GM23338 (cell line): ENCODE measurements at regions not wholly inside any gene's neighbourhood (a gene's known extent, or its start where the extent isn't known, plus 50 kb on each side); places are given as distances from the start of the nearest gene placed in this dataset.

Experiments used
- ATAC-seq: fragments of 200-7000 bp; cut with Tn5 transposase; 3 replicates; pipeline ENCODE4 v1.9.1; 2020
- DNase-seq: peaks from one replicate; pipeline ENCODE4 v3.0.0-alpha.2; 2015; ENCODE audit warnings: low spot score
- H2AFZ ChIP-seq: fragments of 200-600 bp; sonication (generic); 2 replicates; pipeline ENCODE4 v1.8.0; 2016; ENCODE audit warnings: antibody characterized with exemption, mild to moderate bottlenecking, moderate library complexity
- H3F3A ChIP-seq: fragments of 200-600 bp; sonication (generic); replicated peaks from 2 replicates; pipeline ENCODE4 v1.8.0; 2017; ENCODE audit warnings: antibody characterized with exemption, mixed run types, low read depth
- H3K27ac ChIP-seq: fragments of 200-600 bp; sonication (generic); 2 replicates; pipeline ENCODE4 v1.6.1; 2016; ENCODE audit warnings: low read depth
- H3K27me3 ChIP-seq: fragments of 200-600 bp; sonication (generic); 2 replicates; pipeline ENCODE4 v1.8.0; 2016; ENCODE audit warnings: mild to moderate bottlenecking, mixed run types, moderate library complexity; ENCODE audit not compliant: insufficient read depth
- H3K36me3 ChIP-seq: fragments of 200-600 bp; sonication (generic); 2 replicates; pipeline ENCODE4 v1.8.0; 2016; ENCODE audit warnings: mild to moderate bottlenecking; ENCODE audit not compliant: insufficient read depth
- H3K4me1 ChIP-seq: fragments of 200-600 bp; sonication (generic); 2 replicates; pipeline ENCODE4 v1.8.0; 2016; ENCODE audit warnings: mild to moderate bottlenecking, moderate library complexity; ENCODE audit not compliant: insufficient read depth
- H3K4me2 ChIP-seq: fragments of 200-600 bp; sonication (generic); 2 replicates; pipeline ENCODE4 v1.7.1; 2017; ENCODE audit warnings: mixed run types
- H3K4me3 ChIP-seq: fragments of 200-600 bp; sonication (generic); 2 replicates; pipeline ENCODE4 v1.6.1; 2016; ENCODE audit warnings: mixed run types
- H3K79me2 ChIP-seq: fragments of 200-600 bp; sonication (generic); replicated peaks from 2 replicates; pipeline ENCODE4 v1.8.0; 2017; ENCODE audit warnings: mild to moderate bottlenecking; ENCODE audit not compliant: insufficient read depth
- H3K9me2 ChIP-seq: fragments of 200-600 bp; sonication (generic); 2 replicates; pipeline ENCODE4 v1.8.0; 2017; ENCODE audit not compliant: insufficient read depth
- H4K20me1 ChIP-seq: fragments of 200-600 bp; sonication (generic); replicated peaks from 2 replicates; pipeline ENCODE4 v1.8.0; 2017; ENCODE audit warnings: mild to moderate bottlenecking; ENCODE audit not compliant: insufficient read depth
- H3K27ac Mint-ChIP-seq: 2 replicates; pipeline ENCODE4 v1.8.0; 2020; ENCODE audit warnings: inconsistent platforms, mild to moderate bottlenecking, moderate library complexity, mixed read lengths
- H3K27me3 Mint-ChIP-seq: 3 replicates; pipeline ENCODE4 v1.8.0; 2022; ENCODE audit warnings: low read depth, mild to moderate bottlenecking, moderate library complexity, mixed read lengths, inconsistent platforms; ENCODE audit not compliant: insufficient read depth, poor library complexity
- H3K36me3 Mint-ChIP-seq: 3 replicates; pipeline ENCODE4 v1.8.0; 2021; ENCODE audit warnings: low read depth, mild to moderate bottlenecking, inconsistent platforms, moderate library complexity, mixed read lengths
- H3K4me1 Mint-ChIP-seq: 3 replicates; pipeline ENCODE4 v1.8.0; 2020; ENCODE audit warnings: mild to moderate bottlenecking, inconsistent platforms, mixed read lengths
- H3K4me3 Mint-ChIP-seq: 3 replicates; pipeline ENCODE4 v1.8.0; 2021; ENCODE audit warnings: moderate library complexity, mild to moderate bottlenecking, inconsistent platforms, mixed read lengths
- H3K9me3 Mint-ChIP-seq: 3 replicates; pipeline ENCODE4 v1.8.0; 2020; ENCODE audit warnings: moderate library complexity, mild to moderate bottlenecking, inconsistent platforms, mixed read lengths
- CREB1 ChIP-seq: fragments of 250-450 bp; sonication (Bioruptor Pico); IDR thresholded peaks from 2 replicates; pipeline ENCODE4 v1.5.0; 2020; ENCODE audit warnings: low read depth, mild to moderate bottlenecking, moderate library complexity
- CTCF ChIP-seq, 2 experiments: fragments of 200-600 bp in 1 of 2; sonication (generic) in 1 of 2; conservative IDR thresholded peaks; 2 replicates each; pipeline versions ENCODE4 v1.5.1 to v1.6.1; 2016 to 2017; ENCODE audit warnings: antibody characterized with exemption in 2 of 2, low read depth in 2 of 2, mild to moderate bottlenecking in 2 of 2, moderate library complexity in 1 of 2
- ETS1 ChIP-seq: IDR thresholded peaks from 2 replicates; pipeline ENCODE4 v1.6.1; 2016; ENCODE audit warnings: antibody characterized with exemption
- EZH2 ChIP-seq: fragments of 200-600 bp; sonication (generic); IDR thresholded peaks from one replicate; pipeline ENCODE4 v1.8.0; 2017; ENCODE audit warnings: antibody characterized with exemption, mild to moderate bottlenecking, low read depth; ENCODE audit not compliant: unreplicated experiment
- EZH2phosphoT487 ChIP-seq: fragments of 200-600 bp; sonication (generic); IDR thresholded peaks from one replicate; pipeline ENCODE4 v1.8.1; 2018; ENCODE audit warnings: antibody characterized with exemption; ENCODE audit not compliant: unreplicated experiment
- JUNB ChIP-seq: IDR thresholded peaks from one replicate; pipeline ENCODE4 v1.6.1; 2016; ENCODE audit warnings: antibody characterized with exemption; ENCODE audit not compliant: unreplicated experiment
- NANOG ChIP-seq: IDR thresholded peaks from 2 replicates; pipeline ENCODE4 v1.6.1; 2016; ENCODE audit warnings: antibody characterized with exemption, borderline replicate concordance
- POLR2AphosphoS5 ChIP-seq: IDR thresholded peaks from 2 replicates; pipeline ENCODE4 v1.6.1; 2016; ENCODE audit warnings: antibody characterized with exemption, low read depth
- REST ChIP-seq: IDR thresholded peaks from one replicate; pipeline ENCODE4 v1.6.1; 2018; ENCODE audit warnings: antibody characterized with exemption; ENCODE audit not compliant: unreplicated experiment
- STAT1 ChIP-seq: IDR thresholded peaks from one replicate; pipeline ENCODE4 v1.6.1; 2016; ENCODE audit warnings: antibody characterized with exemption; ENCODE audit not compliant: unreplicated experiment
- ZNF114 ChIP-seq: fragments of 250-450 bp; sonication (Bioruptor Pico); IDR thresholded peaks from 2 replicates; pipeline ENCODE4 v1.5.0; 2020; ENCODE audit warnings: mild to moderate bottlenecking, moderate library complexity
- ZNF331 ChIP-seq: fragments of 250-450 bp; sonication (Bioruptor Pico); IDR thresholded peaks from 2 replicates; pipeline ENCODE4 v1.5.0; 2020; ENCODE audit warnings: low read depth, mild to moderate bottlenecking, moderate library complexity
- ZNF462 ChIP-seq: fragments of 250-450 bp; sonication (Bioruptor Pico); IDR thresholded peaks from 2 replicates; pipeline ENCODE4 v1.5.0; 2020; ENCODE audit warnings: mild to moderate bottlenecking, moderate library complexity

GRCh38 chr18:78106946-78107345, 857.3 kb downstream of the GALR1 start:
- Histone ChIP-seq H4K20me1 (no peaks in the 10 kb centered on the region), H3K4me2 (no peak overlapping the region), H3K27ac (no peak overlapping the region), H3F3A (no peaks in the 10 kb centered on the region), H3K4me1 (no peaks in the 10 kb centered on the region), H3K4me3 (no peak overlapping the region), H3K27me3 (no peaks in the 10 kb centered on the region), H3K79me2 (no peaks in the 10 kb centered on the region), H2AFZ (no peak overlapping the region), H3K9me2 (no peaks in the 10 kb centered on the region), H3K36me3 (no peaks in the 10 kb centered on the region; the same call in 1 of the 2 replicates)
- Mint-ChIP-seq H3K9me3 (peaks cover 95% of the 10 kb centered on the region), H3K27ac (no peak overlapping the region), H3K27me3 (peaks cover 2% of the 10 kb centered on the region), H3K4me1 (no peaks in the 10 kb centered on the region), H3K4me3 (no peak overlapping the region), H3K36me3 (peaks cover 41% of the 10 kb centered on the region)
- TF ChIP-seq CREB1 (CRISPR knock-in tag) (no peak), NANOG (no peak), EZH2phosphoT487 (no peak), REST (no peak), ZNF114 (CRISPR knock-in tag) (no peak), EZH2 (no peak), ZNF331 (CRISPR knock-in tag) (no peak), CTCF (conservative IDR thresholded peaks at IDR 0.05; ENCODE audit: low read depth in 2 of 2) (no peak), STAT1 (no peak), JUNB (no peak), ETS1 (no peak), ZNF462 (no peak), POLR2AphosphoS5 (no peak)
- no peak for DNase-seq
- no peak for ATAC-seq
